OCI-LY7 (cell line): ENCODE measurements at regions not wholly inside any gene's neighbourhood (a gene's known extent, or its start where the extent isn't known, plus 50 kb on each side); places are given as distances from the start of the nearest gene placed in this dataset.

Experiments used
- BruUV-seq: library from RNA; stranded (reverse); fragments of 400-500 nt; replicated peaks from 2 replicates; lab custom pipeline; 2021; lab: Mats Ljungman, UMichigan
- CTCF ChIA-PET: fragments of 300-600 bp; sonication (Branson Sonifier 250); formaldehyde crosslinking; loops from one replicate; lab custom pipeline; 2022; ENCODE audit warnings: antibody characterized with exemption; ENCODE audit not compliant: unreplicated experiment; lab: Charles Lee
- POLR2A ChIA-PET: fragments of 300-600 bp; sonication (Branson Sonifier 250); formaldehyde crosslinking; loops from one replicate; lab custom pipeline; 2022; ENCODE audit warnings: antibody characterized with exemption; lab: Charles Lee
- DNase-seq: peaks from one replicate; pipeline ENCODE4 v3.0.0-alpha.2; 2015; ENCODE audit warnings: low spot score
- H2AFZ ChIP-seq: fragments of 200-600 bp; sonication (generic), shearing (Covaris generic); 2 replicates; pipeline ENCODE4 v1.6.1; 2014; ENCODE audit warnings: mild to moderate bottlenecking, antibody characterized with exemption, low read length, moderate library complexity
- H3K27ac ChIP-seq: fragments of 200-600 bp; sonication (generic); 2 replicates; pipeline ENCODE4 v1.5.1; 2014; ENCODE audit warnings: mixed run types, low read depth, mild to moderate bottlenecking, moderate library complexity, low read length, inconsistent platforms; ENCODE audit not compliant: poor library complexity, severe bottlenecking
- H3K36me3 ChIP-seq: fragments of 200-600 bp; sonication (generic); 2 replicates; pipeline ENCODE4 v1.6.1; 2014; ENCODE audit warnings: mild to moderate bottlenecking, antibody characterized with exemption, low read length, moderate library complexity, mixed read lengths; ENCODE audit not compliant: insufficient read depth
- H3K4me1 ChIP-seq: fragments of 200-600 bp; sonication (generic); 2 replicates; pipeline ENCODE4 v1.5.1; 2014; ENCODE audit warnings: mild to moderate bottlenecking, low read length; ENCODE audit not compliant: insufficient read depth, poor library complexity, severe bottlenecking
- H3K4me2 ChIP-seq: fragments of 200-600 bp; sonication (generic); 2 replicates; pipeline ENCODE4 v1.6.1; 2014; ENCODE audit warnings: mild to moderate bottlenecking, low read length
- H3K4me3 ChIP-seq: fragments of 200-600 bp; sonication (generic); 2 replicates; pipeline ENCODE4 v1.5.1; 2014; ENCODE audit warnings: mild to moderate bottlenecking, low read depth, low read length; ENCODE audit not compliant: poor library complexity, severe bottlenecking
- H3K79me2 ChIP-seq: fragments of 200-600 bp; sonication (generic); 2 replicates; pipeline ENCODE4 v1.6.1; 2016; ENCODE audit warnings: low read depth, mild to moderate bottlenecking, low read length, moderate library complexity, mixed read lengths; ENCODE audit not compliant: insufficient read depth
- H3K9me2 ChIP-seq: fragments of 200-600 bp; sonication (generic); 2 replicates; pipeline ENCODE4 v1.6.1; 2016; ENCODE audit warnings: mild to moderate bottlenecking, low read length, mixed read lengths; ENCODE audit not compliant: insufficient read depth
- H3K9me3 ChIP-seq: fragments of 200-600 bp; sonication (generic); 2 replicates; pipeline ENCODE4 v1.6.1; 2014; ENCODE audit warnings: mild to moderate bottlenecking, mixed run types, low read length, mixed read lengths
- H4K20me1 ChIP-seq: fragments of 200-600 bp; sonication (generic); 2 replicates; pipeline ENCODE4 v1.6.1; 2014; ENCODE audit warnings: mild to moderate bottlenecking, antibody characterized with exemption, low read length, moderate library complexity, mixed read lengths; ENCODE audit not compliant: insufficient read depth
- EZH2phosphoT487 ChIP-seq: fragments of 200-600 bp; sonication (generic); IDR thresholded peaks from 2 replicates; pipeline ENCODE4 v1.6.1; 2018; ENCODE audit warnings: low read depth, borderline replicate concordance, mild to moderate bottlenecking, mixed run types, antibody characterized with exemption, low read length, moderate library complexity, mixed read lengths
- intact Hi-C: fragments of 100-400 bp; cut with micrococcal nuclease; formaldehyde crosslinking; loops from one replicate; pipeline ENCODE4 v1.10.0; 2022; ENCODE audit not compliant: unreplicated experiment
- TF ChIP-seq, protein P1 (sequence below): fragments of 200-600 bp; sonication (generic); conservative IDR thresholded peaks from 2 replicates; pipeline ENCODE4 v1.5.1; 2014; ENCODE audit warnings: mild to moderate bottlenecking, antibody characterized with exemption, low read length, moderate library complexity, mixed read lengths

DNA sequence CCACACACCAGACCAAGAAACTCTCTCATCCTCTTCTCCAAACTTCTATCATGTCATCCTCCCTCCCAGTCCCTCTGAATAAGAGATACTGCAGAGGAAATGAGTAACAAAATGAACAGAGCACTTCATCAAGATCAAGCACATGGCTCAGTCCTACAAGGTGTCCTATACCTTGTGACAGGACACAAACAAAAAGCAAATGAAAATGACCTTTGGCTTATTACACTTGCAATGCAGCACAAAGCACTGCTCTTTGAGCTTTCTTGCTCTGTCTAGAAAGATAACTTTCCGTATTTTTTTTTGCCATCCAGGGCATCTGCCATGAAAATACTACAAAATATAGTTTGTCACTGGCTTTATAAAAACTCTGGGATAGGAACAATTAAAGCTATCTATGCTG, 402.7 kb downstream of the HNRNPD start:
- Histone ChIP-seq H3K4me1 (peaks cover 69% of the 10 kb centered on the region), H3K27ac (no peak overlapping the region), H3K36me3 (no peaks in the 10 kb centered on the region), H2AFZ (no peak overlapping the region; the same call in 1 of the 2 replicates), H4K20me1 (no peaks in the 10 kb centered on the region), H3K9me2 (no peaks in the 10 kb centered on the region), H3K4me3 (no peak overlapping the region), H3K4me2 (no peak overlapping the region), H3K79me2 (no peaks in the 10 kb centered on the region), H3K9me3 (no peaks in the 10 kb centered on the region)
- no TSS peak for BruUV-seq
- CTCF ChIA-PET, result no interaction called here
- intact Hi-C loops, result no loop called here
- POLR2A ChIA-PET, result interaction anchor here (0.6 to 5.3 kb wide), 3 partner anchors 13 to 1661 kb away, joined by 3 to 20 read pairs (median 3); no protein-coding TSS in a partner anchor
- TF ChIP-seq, protein P1, sequence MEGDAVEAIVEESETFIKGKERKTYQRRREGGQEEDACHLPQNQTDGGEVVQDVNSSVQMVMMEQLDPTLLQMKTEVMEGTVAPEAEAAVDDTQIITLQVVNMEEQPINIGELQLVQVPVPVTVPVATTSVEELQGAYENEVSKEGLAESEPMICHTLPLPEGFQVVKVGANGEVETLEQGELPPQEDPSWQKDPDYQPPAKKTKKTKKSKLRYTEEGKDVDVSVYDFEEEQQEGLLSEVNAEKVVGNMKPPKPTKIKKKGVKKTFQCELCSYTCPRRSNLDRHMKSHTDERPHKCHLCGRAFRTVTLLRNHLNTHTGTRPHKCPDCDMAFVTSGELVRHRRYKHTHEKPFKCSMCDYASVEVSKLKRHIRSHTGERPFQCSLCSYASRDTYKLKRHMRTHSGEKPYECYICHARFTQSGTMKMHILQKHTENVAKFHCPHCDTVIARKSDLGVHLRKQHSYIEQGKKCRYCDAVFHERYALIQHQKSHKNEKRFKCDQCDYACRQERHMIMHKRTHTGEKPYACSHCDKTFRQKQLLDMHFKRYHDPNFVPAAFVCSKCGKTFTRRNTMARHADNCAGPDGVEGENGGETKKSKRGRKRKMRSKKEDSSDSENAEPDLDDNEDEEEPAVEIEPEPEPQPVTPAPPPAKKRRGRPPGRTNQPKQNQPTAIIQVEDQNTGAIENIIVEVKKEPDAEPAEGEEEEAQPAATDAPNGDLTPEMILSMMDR, result no peak
- no peak for TF ChIP-seq EZH2phosphoT487
- no peak for DNase-seq

DNA sequence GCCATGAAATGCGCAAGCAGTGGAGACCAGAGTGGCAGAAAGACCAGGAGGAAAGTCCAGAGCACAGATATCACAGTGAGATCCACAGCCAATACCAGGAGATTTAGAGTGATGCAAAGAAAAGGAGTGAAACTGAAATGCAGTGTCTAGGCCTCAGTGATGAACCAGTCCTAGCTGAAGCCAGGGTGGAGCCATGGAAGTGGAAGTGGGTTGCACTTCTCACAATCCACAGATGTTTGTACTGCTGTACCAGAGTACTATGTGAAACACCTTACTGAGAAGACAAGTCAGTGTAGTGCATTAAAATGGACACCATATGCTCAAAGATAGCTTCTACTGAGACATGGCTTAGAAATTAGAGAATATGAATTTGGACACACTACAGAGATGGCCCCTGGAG, 403.3 kb downstream of the HNRNPD start:
- H3K36me3 ChIP-seq, result no peaks in the 10 kb centered on the region
- CTCF ChIA-PET, result no interaction called here
- no peaks in the 10 kb centered on the region for H3K9me3 ChIP-seq
- POLR2A ChIA-PET, result interaction anchor here (0.6 to 5.3 kb wide), 2 partner anchors 14 to 1662 kb away, joined by 3 to 20 read pairs; no protein-coding TSS in a partner anchor
- intact Hi-C loops, result no loop called here
- TF ChIP-seq, protein P1, result no peak
- TF ChIP-seq EZH2phosphoT487, result no peak
- DNase-seq, result no peak
- H3K4me3 ChIP-seq, result no peak overlapping the region
- no peaks in the 10 kb centered on the region for H3K79me2 ChIP-seq
- no peaks in the 10 kb centered on the region for H3K9me2 ChIP-seq
- no peak overlapping the region for H3K27ac ChIP-seq
- no peak overlapping the region; the same call in 1 of the 2 replicates for H2AFZ ChIP-seq
- H4K20me1 ChIP-seq, result no peaks in the 10 kb centered on the region
- no peak overlapping the region for H3K4me2 ChIP-seq
- no TSS peak for BruUV-seq
- H3K4me1 ChIP-seq, result peaks cover 74% of the 10 kb centered on the region

GRCh38 chr4:81966676-81967075, 407.1 kb downstream of the HNRNPD start:
- H3K9me3 ChIP-seq, result no peaks in the 10 kb centered on the region
- no peaks in the 10 kb centered on the region for H3K9me2 ChIP-seq
- H3K36me3 ChIP-seq, result no peaks in the 10 kb centered on the region
- H2AFZ ChIP-seq, result peak overlapping the region; percentile 94
- H3K4me3 ChIP-seq, result no peak overlapping the region
- ChIA-PET CTCF (no interaction called here), POLR2A (interaction anchor here (1.0 to 4.1 kb wide), 3 partner anchors 14 to 496 kb away, joined by 3 to 26 read pairs (median 25); no protein-coding TSS in a partner anchor)
- no peak for DNase-seq
- no peak for TF ChIP-seq EZH2phosphoT487
- TF ChIP-seq, protein P1, result no peak
- peak overlapping the region; percentile 87 for H3K27ac ChIP-seq
- intact Hi-C loops, result loop anchor here (1.0 kb wide), 1 partner anchor 17 kb away; no protein-coding TSS in a partner anchor
- no peaks in the 10 kb centered on the region for H4K20me1 ChIP-seq
- H3K4me1 ChIP-seq, result peaks cover 46% of the 10 kb centered on the region
- H3K79me2 ChIP-seq, result no peaks in the 10 kb centered on the region
- BruUV-seq, result no TSS peak
- peak overlapping the region; percentile 67 for H3K4me2 ChIP-seq
